ENCODE measurements at regions not wholly inside any gene's neighbourhood (a gene's known extent, or its start where the extent isn't known, plus 50 kb on each side); places are given as distances from the start of the nearest gene placed in this dataset.

- Histone ChIP-seq H3K9me3 (ENCODE audit: low read depth) (no peaks in the 10 kb centered on the region), H3K4me3 (no peak overlapping the region), H2AFZ (no peak overlapping the region), H3K79me2 (ENCODE audit: insufficient read depth) (no peaks in the 10 kb centered on the region), H4K20me1 (ENCODE audit: insufficient read depth) (no peaks in the 10 kb centered on the region), H3K4me2 (ENCODE audit: unreplicated experiment) (no peak overlapping the region), H3F3A (ENCODE audit: insufficient read depth) (no peaks in the 10 kb centered on the region; the same call in 1 of the 2 replicates), H3K9ac (no peak overlapping the region), H3K27me3 (replicated peaks; ENCODE audit: insufficient read depth) (no peaks in the 10 kb centered on the region), H3K27ac (no peak overlapping the region), H3K9me2 (ENCODE audit: insufficient read depth) (no peaks in the 10 kb centered on the region), H3K36me3 (ENCODE audit: low read depth) (no peaks in the 10 kb centered on the region), H3K4me1 (ENCODE audit: insufficient read depth) (peaks cover 22% of the 10 kb centered on the region)
- in situ Hi-C loops (cut with MboI): no loop called here
- DNase-seq: peak; percentile 33
- TF ChIP-seq EZH2phosphoT487 (IDR thresholded peaks at IDR 0.05; ENCODE audit: insufficient read depth, low read depth): no peak
- TF ChIP-seq EZH2 (IDR thresholded peaks at IDR 0.05; ENCODE audit: insufficient read depth, poor library complexity, severe bottlenecking): no peak
- WGBS, 2 experiments (ENCODE audit: low coverage in 1 of 2, low lambda C conversion rate in 2 of 2, missing lambda C conversion rate in 2 of 2): 73 to 76% methylated on average over 7 of the region's 7 CpGs
Observed at GRCh38 chr6:121810158-121811032, 374.9 kb downstream of the GJA1 start.

- H3K4me1 ChIP-seq (ENCODE audit: insufficient read depth): peaks cover 25% of the 10 kb centered on the region
- no peaks in the 10 kb centered on the region for H3K9me2 ChIP-seq (ENCODE audit: insufficient read depth)
- H3K27me3 ChIP-seq (replicated peaks; ENCODE audit: insufficient read depth): no peaks in the 10 kb centered on the region
- no peaks in the 10 kb centered on the region for H3K36me3 ChIP-seq (ENCODE audit: low read depth)
- no peaks in the 10 kb centered on the region for H3K79me2 ChIP-seq (ENCODE audit: insufficient read depth)
- H3K9me3 ChIP-seq (ENCODE audit: low read depth): no peaks in the 10 kb centered on the region
- H2AFZ ChIP-seq: no peak overlapping the region
- no peaks in the 10 kb centered on the region for H4K20me1 ChIP-seq (ENCODE audit: insufficient read depth)
- DNase-seq: no peak
- no peak overlapping the region for H3K4me2 ChIP-seq (ENCODE audit: unreplicated experiment)
- in situ Hi-C loops (cut with MboI): no loop called here
- no peak overlapping the region for H3K4me3 ChIP-seq
- no peak overlapping the region for H3K9ac ChIP-seq
- TF ChIP-seq EZH2 (IDR thresholded peaks at IDR 0.05; ENCODE audit: insufficient read depth, poor library complexity, severe bottlenecking) (no peak), EZH2phosphoT487 (IDR thresholded peaks at IDR 0.05; ENCODE audit: insufficient read depth, low read depth) (no peak)
- WGBS, 2 experiments (ENCODE audit: low coverage in 1 of 2, low lambda C conversion rate in 2 of 2, missing lambda C conversion rate in 2 of 2): 96 to 98% methylated on average over 3 of the region's 3 CpGs
- H3F3A ChIP-seq (ENCODE audit: insufficient read depth): no peaks in the 10 kb centered on the region; the same call in 1 of the 2 replicates
- H3K27ac ChIP-seq: no peak overlapping the region
Observed at GRCh38 chr6:121811106-121811505, 375.7 kb downstream of the GJA1 start.

- in situ Hi-C loops (cut with MboI): no loop called here
- DNase-seq: peak; percentile 75
- Histone ChIP-seq H3K4me1 (ENCODE audit: insufficient read depth) (peaks cover 18% of the 10 kb centered on the region), H3F3A (ENCODE audit: insufficient read depth) (peaks cover 18% of the 10 kb centered on the region; the same call in 1 of the 2 replicates), H3K79me2 (ENCODE audit: insufficient read depth) (no peaks in the 10 kb centered on the region), H3K4me3 (no peak overlapping the region), H2AFZ (peak overlapping the region; percentile 67), H3K9me2 (ENCODE audit: insufficient read depth) (no peaks in the 10 kb centered on the region), H4K20me1 (ENCODE audit: insufficient read depth) (no peaks in the 10 kb centered on the region), H3K27ac (peak overlapping the region; percentile 45), H3K4me2 (ENCODE audit: unreplicated experiment) (no peak overlapping the region), H3K9me3 (ENCODE audit: low read depth) (no peaks in the 10 kb centered on the region), H3K36me3 (ENCODE audit: low read depth) (no peaks in the 10 kb centered on the region), H3K27me3 (replicated peaks; ENCODE audit: insufficient read depth) (no peaks in the 10 kb centered on the region), H3K9ac (0 out of 2 replicates have a peak overlapping the region, but pooled peaks have one; percentile 12)
- 13 to 18% methylated on average over 4 of the region's 4 CpGs for WGBS, 2 experiments (ENCODE audit: low coverage in 1 of 2, low lambda C conversion rate in 2 of 2, missing lambda C conversion rate in 2 of 2)
- TF ChIP-seq EZH2phosphoT487 (IDR thresholded peaks at IDR 0.05; ENCODE audit: insufficient read depth, low read depth): no peak
- TF ChIP-seq EZH2 (IDR thresholded peaks at IDR 0.05; ENCODE audit: insufficient read depth, poor library complexity, severe bottlenecking): no peak
Observed at GRCh38 chr6:121816361-121816760, 380.9 kb downstream of the GJA1 start.

- TF ChIP-seq EZH2 (IDR thresholded peaks at IDR 0.05; ENCODE audit: insufficient read depth, poor library complexity, severe bottlenecking) (no peak), EZH2phosphoT487 (IDR thresholded peaks at IDR 0.05; ENCODE audit: insufficient read depth, low read depth) (no peak)
- peaks cover 18% of the 10 kb centered on the region for H3K4me1 ChIP-seq (ENCODE audit: insufficient read depth)
- in situ Hi-C loops (cut with MboI): no loop called here
- peak overlapping the region; percentile 67 for H2AFZ ChIP-seq
- H3K9ac ChIP-seq: 0 out of 2 replicates have a peak overlapping the region, but pooled peaks have one; percentile 12
- no peak overlapping the region for H3K4me3 ChIP-seq
- no peaks in the 10 kb centered on the region for H3K79me2 ChIP-seq (ENCODE audit: insufficient read depth)
- no peaks in the 10 kb centered on the region for H3K9me2 ChIP-seq (ENCODE audit: insufficient read depth)
- peak; percentile 36 for DNase-seq
- no peaks in the 10 kb centered on the region for H3K27me3 ChIP-seq (replicated peaks; ENCODE audit: insufficient read depth)
- peaks cover 18% of the 10 kb centered on the region; the same call in 1 of the 2 replicates for H3F3A ChIP-seq (ENCODE audit: insufficient read depth)
- no peaks in the 10 kb centered on the region for H3K9me3 ChIP-seq (ENCODE audit: low read depth)
- H3K4me2 ChIP-seq (ENCODE audit: unreplicated experiment): peak overlapping the region; percentile 21
- peak overlapping the region; percentile 45 for H3K27ac ChIP-seq
- H4K20me1 ChIP-seq (ENCODE audit: insufficient read depth): no peaks in the 10 kb centered on the region
- no peaks in the 10 kb centered on the region for H3K36me3 ChIP-seq (ENCODE audit: low read depth)
Observed at GRCh38 chr6:121816906-121817540, 381.6 kb downstream of the GJA1 start.
